BLaER1 (cell line): ENCODE measurements at regions not wholly inside any gene's neighbourhood (a gene's known extent, or its start where the extent isn't known, plus 50 kb on each side); places are given as distances from the start of the nearest gene placed in this dataset.
"Not testable (repeated sequence)": the region's sequence is repeated elsewhere in the genome, so short reads cannot be mapped to it uniquely, and the experiment has no call there.

Source experiments
- H3K27ac ChIP-seq: shearing (Covaris generic); formaldehyde crosslinking; 2 replicates; pipeline ENCODE4 v1.8.1; 2022
- H3K27me3 ChIP-seq: shearing (Covaris generic); formaldehyde crosslinking; 2 replicates; pipeline ENCODE4 v1.8.1; 2022
- H3K36me3 ChIP-seq: shearing (Covaris generic); formaldehyde crosslinking; 2 replicates; pipeline ENCODE4 v1.8.1; 2022
- H3K4me1 ChIP-seq: shearing (Covaris generic); formaldehyde crosslinking; 2 replicates; pipeline ENCODE4 v1.8.1; 2022
- H3K4me2 ChIP-seq: shearing (Covaris generic); formaldehyde crosslinking; 2 replicates; pipeline ENCODE4 v1.8.1; 2022
- H3K4me3 ChIP-seq: shearing (Covaris generic); formaldehyde crosslinking; 2 replicates; pipeline ENCODE4 v1.8.1; 2022
- H3K9ac ChIP-seq: shearing (Covaris generic); formaldehyde crosslinking; 2 replicates; pipeline ENCODE4 v1.8.1; 2022
- H3K9me3 ChIP-seq: shearing (Covaris generic); formaldehyde crosslinking; 2 replicates; pipeline ENCODE4 v1.8.1; 2022
- H4K20me1 ChIP-seq: shearing (Covaris generic); formaldehyde crosslinking; 2 replicates; pipeline ENCODE4 v1.8.1; 2022
- Cebpa-rat ChIP-seq: shearing (Covaris generic); IDR thresholded peaks from 2 replicates; pipeline ENCODE4 v1.8.1; 2022

- H3K4me2 ChIP-seq = no peak overlapping the region
Measured at GRCh38 chr7:92904244-92905131, 68.1 kb upstream of the CDK6 start.

GRCh38 chr7:92898798-92899197, 62.4 kb upstream of the CDK6 start:
- TF ChIP-seq Cebpa-rat = no peak
- peaks cover 10% of the 10 kb centered on the region; the same call in 1 of the 2 replicates for H3K9me3 ChIP-seq
- no peaks in the 10 kb centered on the region for H3K36me3 ChIP-seq
- H3K9ac ChIP-seq = no peak overlapping the region
- no peak overlapping the region for H3K27ac ChIP-seq
- no peaks in the 10 kb centered on the region for H4K20me1 ChIP-seq
- no peaks in the 10 kb centered on the region for H3K27me3 ChIP-seq
- no peak overlapping the region for H3K4me3 ChIP-seq
- no peak overlapping the region for H3K4me2 ChIP-seq
- H3K4me1 ChIP-seq = no peaks in the 10 kb centered on the region

More at GRCh38 chr7:92904244-92905131, 68.1 kb upstream of the CDK6 start:
- Histone ChIP-seq H3K27me3 (no peaks in the 10 kb centered on the region), H3K27ac (no peak overlapping the region), H4K20me1 (no peaks in the 10 kb centered on the region), H3K36me3 (no peaks in the 10 kb centered on the region), H3K9ac (no peak overlapping the region), H3K4me3 (no peak overlapping the region), H3K4me1 (no peaks in the 10 kb centered on the region), H3K9me3 (no peaks in the 10 kb centered on the region)
- no peak for TF ChIP-seq Cebpa-rat

GRCh38 chr7:92894857-92895256, 58.5 kb upstream of the CDK6 start:
- peaks cover 13% of the 10 kb centered on the region; the same call in 1 of the 2 replicates for H3K9me3 ChIP-seq
- not testable (repeated sequence) for H3K9ac ChIP-seq, H3K4me2 ChIP-seq, H3K36me3 ChIP-seq, H3K27ac ChIP-seq, H3K4me1 ChIP-seq, H3K4me3 ChIP-seq, H3K27me3 ChIP-seq, H4K20me1 ChIP-seq

- H4K20me1 ChIP-seq = no peaks in the 10 kb centered on the region
- H3K4me3 ChIP-seq = no peak overlapping the region
- no peaks in the 10 kb centered on the region for H3K27me3 ChIP-seq
- H3K9me3 ChIP-seq = peaks cover 46% of the 10 kb centered on the region
- no peak overlapping the region for H3K9ac ChIP-seq
- no peak overlapping the region for H3K27ac ChIP-seq
- H3K4me1 ChIP-seq = no peaks in the 10 kb centered on the region
- no peak for TF ChIP-seq Cebpa-rat
- 0 out of 2 replicates have a peak, but pooled peaks cover 5% of the 10 kb centered on the region for H3K36me3 ChIP-seq
- H3K4me2 ChIP-seq = no peak overlapping the region
Measured at GRCh38 chr7:92889081-92889480, 52.7 kb upstream of the CDK6 start.
